ENCODE measurements at regions not wholly inside any gene's neighbourhood (a gene's known extent, or its start where the extent isn't known, plus 50 kb on each side); places are given as distances from the start of the nearest gene placed in this dataset.

DNA sequence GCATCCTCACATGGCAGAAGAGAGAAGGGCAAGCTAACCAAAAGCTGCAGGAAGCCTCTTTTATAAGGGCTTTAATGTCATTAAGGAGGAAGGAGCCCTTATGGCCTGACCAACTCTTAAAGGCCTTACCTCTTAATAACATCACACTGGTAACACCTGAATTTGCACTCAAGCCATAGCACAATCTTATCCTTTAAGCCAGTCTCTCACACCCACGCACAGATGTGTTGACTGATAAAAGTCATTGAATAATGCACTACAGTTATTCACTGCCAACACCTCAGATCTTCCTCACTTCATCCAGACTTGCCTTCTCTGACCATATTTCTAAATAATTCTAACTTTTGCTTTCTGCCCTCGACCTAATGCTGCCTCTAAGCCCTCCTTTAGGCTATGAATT is 516.8 kb downstream of the ADCYAP1 start:
- TF ChIP-seq EZH2 (IDR thresholded peaks at IDR 0.05) (no peak), POLR2AphosphoS5 (IDR thresholded peaks at IDR 0.05; ENCODE audit: borderline replicate concordance, low read depth, low read length) (no peak), FOXP2 (optimal IDR thresholded peaks at IDR 0.05; ENCODE audit: control extremely low read depth, extremely low read length, insufficient read depth) (no peak)
